ENCODE measurements at regions not wholly inside any gene's neighbourhood (a gene's known extent, or its start where the extent isn't known, plus 50 kb on each side); places are given as distances from the start of the nearest gene placed in this dataset.

DNA sequence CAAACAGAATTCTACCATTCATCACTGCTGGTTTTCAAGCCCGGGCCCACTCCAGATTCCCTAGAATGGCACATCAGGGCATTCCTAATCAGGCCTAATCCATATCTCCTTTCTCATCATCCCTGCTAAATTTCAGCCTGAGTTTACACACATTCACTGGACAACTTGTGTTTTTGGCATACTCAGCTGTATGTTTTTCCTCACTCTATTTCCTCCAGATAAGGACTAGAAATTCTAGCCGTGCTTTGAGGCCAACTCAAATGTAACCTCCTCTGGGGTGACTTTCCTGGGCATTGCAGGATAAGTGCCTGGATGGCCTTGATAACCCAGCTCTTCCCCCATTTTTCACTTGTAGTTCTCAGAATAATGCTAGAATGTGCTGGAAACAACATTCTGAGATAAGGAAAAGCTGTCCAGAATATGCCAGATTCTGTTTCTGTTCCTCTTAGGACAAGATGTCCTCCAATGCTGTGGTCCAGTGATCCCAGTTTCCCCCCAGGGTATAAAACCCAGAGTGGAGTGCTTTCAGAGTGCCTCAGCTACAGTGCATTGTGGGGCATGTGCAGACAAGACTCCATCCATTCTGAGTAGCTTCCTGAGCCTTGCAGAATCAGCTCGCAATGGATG, 66.9 kb upstream of the CLDN10 start:
- no peak overlapping the region for H3K4me3 Mint-ChIP-seq
- intact Hi-C loops (cut with micrococcal nuclease) = no loop called here
- H3K27ac Mint-ChIP-seq = no peak overlapping the region
- peaks cover 6% of the 10 kb centered on the region for H3K9me3 Mint-ChIP-seq
- no peak for DNase-seq
- no peaks in the 10 kb centered on the region for H3K4me1 Mint-ChIP-seq (ENCODE audit: low read depth)
- H3K36me3 Mint-ChIP-seq (ENCODE audit: low read depth) = no peaks in the 10 kb centered on the region
- CTCF ChIA-PET = interaction anchor here (0.9 kb wide), 1 partner anchor 348 kb away, joined by 3 read pairs; no protein-coding TSS in a partner anchor
- H3K27me3 Mint-ChIP-seq (ENCODE audit: low read depth) = peaks cover 7% of the 10 kb centered on the region

DNA sequence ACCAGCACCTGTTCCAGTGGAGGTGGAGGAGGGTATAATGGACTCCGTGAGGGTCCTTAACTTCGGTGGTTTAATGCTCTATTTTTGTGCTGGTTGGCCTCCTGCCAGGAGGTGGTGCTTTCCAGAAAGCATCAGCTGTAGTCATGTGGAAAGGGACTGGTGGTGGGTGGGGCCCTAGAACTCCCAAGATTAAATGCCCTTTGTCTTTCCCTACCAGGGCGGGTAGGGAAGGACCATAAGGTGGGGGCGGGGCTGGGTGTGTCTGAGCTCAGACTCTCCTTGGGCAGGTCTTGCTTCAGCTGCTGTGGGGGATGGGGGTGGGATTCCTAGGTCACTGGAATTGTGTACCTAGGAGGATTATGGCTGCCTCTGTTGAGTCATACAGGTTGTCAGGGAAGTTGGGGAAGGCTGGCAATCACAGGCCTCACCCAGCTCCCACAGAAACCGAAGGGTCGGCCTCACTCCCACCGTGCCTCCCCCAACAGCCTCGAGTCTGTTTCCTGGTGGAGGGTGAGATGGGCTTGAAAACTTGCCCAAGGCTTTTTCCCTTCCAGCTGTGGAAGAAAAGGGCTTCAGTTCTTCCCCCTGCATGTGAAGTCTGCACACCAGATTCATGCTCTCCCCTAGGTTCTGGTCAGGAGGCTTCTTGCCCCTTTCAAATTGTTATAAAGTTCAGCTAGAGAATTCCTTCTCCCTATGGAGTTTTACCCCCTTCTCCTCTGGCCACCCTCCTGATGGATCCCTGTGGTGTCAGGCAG, 60.3 kb upstream of the CLDN10 start:
- no peak overlapping the region for H3K4me3 Mint-ChIP-seq
- H3K9me3 Mint-ChIP-seq = peaks cover 14% of the 10 kb centered on the region
- intact Hi-C loops (cut with micrococcal nuclease) = no loop called here
- no peak for DNase-seq
- CTCF ChIA-PET = interaction anchor here (1.0 to 2.0 kb wide), 3 partner anchors 12 to 16 kb away, joined by 3 to 5 read pairs (median 4); no protein-coding TSS in a partner anchor
- no peaks in the 10 kb centered on the region for H3K4me1 Mint-ChIP-seq (ENCODE audit: low read depth)
- H3K27me3 Mint-ChIP-seq (ENCODE audit: low read depth) = peaks cover 11% of the 10 kb centered on the region
- H3K36me3 Mint-ChIP-seq (ENCODE audit: low read depth) = peaks cover 1% of the 10 kb centered on the region
- H3K27ac Mint-ChIP-seq = no peak overlapping the region

GRCh38 chr13:95494082-95494681, 58.3 kb upstream of the CLDN10 start:
- Mint-ChIP-seq H3K27ac (no peak overlapping the region), H3K9me3 (peaks cover 14% of the 10 kb centered on the region), H3K27me3 (ENCODE audit: low read depth) (peaks cover 12% of the 10 kb centered on the region), H3K36me3 (ENCODE audit: low read depth) (peaks cover 1% of the 10 kb centered on the region), H3K4me3 (no peak overlapping the region), H3K4me1 (ENCODE audit: low read depth) (no peaks in the 10 kb centered on the region)
- no peak for DNase-seq
- intact Hi-C loops (cut with micrococcal nuclease) = loop anchor here (1.0 kb wide), 2 partner anchors 167 to 340 kb away; no protein-coding TSS in a partner anchor
- CTCF ChIA-PET = interaction anchor here (0.5 to 1.5 kb wide), 3 partner anchors 132 to 340 kb away, joined by 3 to 9 read pairs (median 3); no protein-coding TSS in a partner anchor

GRCh38 chr13:95496485-95496884, 56.0 kb upstream of the CLDN10 start:
- H3K36me3 Mint-ChIP-seq (ENCODE audit: low read depth) = peaks cover 2% of the 10 kb centered on the region
- intact Hi-C loops (cut with micrococcal nuclease) = no loop called here
- no peak for DNase-seq
- no peaks in the 10 kb centered on the region for H3K4me1 Mint-ChIP-seq (ENCODE audit: low read depth)
- peaks cover 9% of the 10 kb centered on the region for H3K27me3 Mint-ChIP-seq (ENCODE audit: low read depth)
- CTCF ChIA-PET = interaction anchor here (0.7 to 1.0 kb wide), 2 partner anchors 85 to 93 kb away, joined by 3 read pairs; no protein-coding TSS in a partner anchor
- no peak overlapping the region for H3K4me3 Mint-ChIP-seq
- H3K9me3 Mint-ChIP-seq = peaks cover 13% of the 10 kb centered on the region
- no peak overlapping the region for H3K27ac Mint-ChIP-seq

- Mint-ChIP-seq H3K4me3 (no peak overlapping the region), H3K9me3 (peaks cover 17% of the 10 kb centered on the region), H3K4me1 (ENCODE audit: low read depth) (no peaks in the 10 kb centered on the region), H3K36me3 (ENCODE audit: low read depth) (peaks cover 1% of the 10 kb centered on the region), H3K27me3 (ENCODE audit: low read depth) (peaks cover 9% of the 10 kb centered on the region), H3K27ac (no peak overlapping the region)
- intact Hi-C loops (cut with micrococcal nuclease) = no loop called here
- CTCF ChIA-PET = interaction anchor here (0.7 to 1.0 kb wide), 2 partner anchors 84 to 94 kb away, joined by 3 read pairs; no protein-coding TSS in a partner anchor
- DNase-seq = no peak
Measured at GRCh38 chr13:95497381-95497807, 55.1 kb upstream of the CLDN10 start.

GRCh38 chr13:95498886-95499285, 53.6 kb upstream of the CLDN10 start:
- H3K4me3 Mint-ChIP-seq = no peak overlapping the region
- intact Hi-C loops (cut with micrococcal nuclease) = no loop called here
- H3K27ac Mint-ChIP-seq = no peak overlapping the region
- CTCF ChIA-PET = no interaction called here
- H3K4me1 Mint-ChIP-seq (ENCODE audit: low read depth) = no peaks in the 10 kb centered on the region
- H3K27me3 Mint-ChIP-seq (ENCODE audit: low read depth) = peaks cover 9% of the 10 kb centered on the region
- no peak for DNase-seq
- H3K36me3 Mint-ChIP-seq (ENCODE audit: low read depth) = peaks cover 1% of the 10 kb centered on the region
- H3K9me3 Mint-ChIP-seq = peaks cover 17% of the 10 kb centered on the region

DNA sequence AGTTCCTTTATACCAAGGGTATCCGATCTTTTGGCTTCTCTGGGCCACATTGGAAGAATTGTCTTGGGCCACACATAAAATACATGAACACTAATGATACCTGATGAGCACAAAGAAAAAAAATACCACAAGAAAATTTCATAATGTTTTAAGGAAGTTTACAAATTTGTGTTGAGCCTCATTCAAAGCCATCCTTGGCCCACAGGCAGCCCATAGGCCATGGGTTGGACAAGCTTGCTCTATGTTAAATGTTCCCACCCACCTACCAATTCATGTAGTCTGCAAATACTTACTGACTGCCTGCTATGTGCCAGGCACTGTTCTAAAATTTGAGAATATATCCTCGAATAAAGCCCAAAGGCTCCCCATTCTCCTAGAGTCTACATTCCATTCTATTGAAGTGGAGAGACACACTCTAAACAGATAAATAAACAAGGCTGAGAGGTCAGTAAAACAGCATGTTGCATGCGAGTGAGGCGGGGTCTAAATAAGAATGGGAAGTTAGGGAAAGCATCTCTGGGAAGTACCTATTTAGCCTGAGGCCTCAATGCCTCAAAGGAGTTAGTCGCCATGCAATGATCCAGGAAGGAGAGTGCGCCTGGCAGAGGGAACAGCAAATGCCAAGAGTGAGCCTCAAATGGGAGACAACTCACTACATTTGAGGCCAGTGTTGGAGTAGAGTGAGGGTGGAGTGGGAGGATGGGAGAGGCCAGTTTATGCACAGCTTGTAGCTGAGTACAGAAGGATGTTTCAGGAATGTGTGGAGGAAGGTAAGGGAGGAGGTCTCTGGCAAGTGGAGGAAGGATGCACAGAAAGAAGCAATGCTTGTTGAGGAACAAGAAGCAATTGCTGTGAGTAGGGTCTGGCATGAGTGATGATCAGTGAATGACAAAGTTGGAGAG, 52.5 kb upstream of the CLDN10 start:
- no peak overlapping the region for H3K4me3 Mint-ChIP-seq
- no peak for DNase-seq
- CTCF ChIA-PET = no interaction called here
- H3K27ac Mint-ChIP-seq = no peak overlapping the region
- H3K27me3 Mint-ChIP-seq (ENCODE audit: low read depth) = peaks cover 7% of the 10 kb centered on the region
- peaks cover 1% of the 10 kb centered on the region for H3K36me3 Mint-ChIP-seq (ENCODE audit: low read depth)
- no peaks in the 10 kb centered on the region for H3K4me1 Mint-ChIP-seq (ENCODE audit: low read depth)
- peaks cover 17% of the 10 kb centered on the region for H3K9me3 Mint-ChIP-seq
- intact Hi-C loops (cut with micrococcal nuclease) = loop anchor here (5.0 kb wide), 1 partner anchor 117 kb away; no protein-coding TSS in a partner anchor

DNA sequence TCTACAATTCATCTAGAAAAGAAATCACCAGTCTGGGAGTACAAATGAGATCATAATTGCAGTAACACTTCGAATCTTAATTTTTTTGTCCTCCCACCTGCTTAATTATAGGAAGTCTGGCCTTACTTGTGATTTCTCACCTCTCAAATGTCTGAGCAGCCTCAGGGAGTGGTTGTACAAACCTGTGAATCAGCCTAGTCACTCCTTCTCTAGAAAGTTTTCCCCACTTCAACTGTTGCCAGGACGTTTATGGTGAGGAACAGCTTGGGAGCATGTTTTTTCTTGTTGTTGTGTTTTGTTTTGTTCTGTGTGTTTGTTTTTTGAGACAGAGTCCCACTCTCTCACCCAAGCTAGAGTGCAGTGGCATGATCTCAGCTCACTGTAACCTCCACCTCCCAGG, 50.3 kb upstream of the CLDN10 start:
- CTCF ChIA-PET = no interaction called here
- DNase-seq = no peak
- no peaks in the 10 kb centered on the region for H3K4me1 Mint-ChIP-seq (ENCODE audit: low read depth)
- peaks cover 9% of the 10 kb centered on the region for H3K9me3 Mint-ChIP-seq
- no peak overlapping the region for H3K27ac Mint-ChIP-seq
- intact Hi-C loops (cut with micrococcal nuclease) = loop anchor here (5.0 kb wide), 1 partner anchor 115 kb away; no protein-coding TSS in a partner anchor
- H3K36me3 Mint-ChIP-seq (ENCODE audit: low read depth) = peaks cover 1% of the 10 kb centered on the region
- peaks cover 11% of the 10 kb centered on the region for H3K27me3 Mint-ChIP-seq (ENCODE audit: low read depth)
- H3K4me3 Mint-ChIP-seq = no peak overlapping the region

Data from activated naive CD4-positive, alpha-beta T cell treated with anti-CD3 and anti-CD28 coated beads for 36 hours (primary cell).